A673 (cell line): ENCODE measurements at regions not wholly inside any gene's neighbourhood (a gene's known extent, or its start where the extent isn't known, plus 50 kb on each side); places are given as distances from the start of the nearest gene placed in this dataset.

Experiments used
- BruUV-seq: library from RNA; stranded (reverse); fragments of 400-500 nt; replicated peaks from 2 replicates; lab custom pipeline; 2021; lab: Mats Ljungman, UMichigan
- CTCF ChIA-PET: fragments of 300-600 bp; sonication (Branson Sonifier 250); formaldehyde crosslinking; loops from one replicate; lab custom pipeline; 2022; ENCODE audit warnings: antibody characterized with exemption; lab: Charles Lee
- POLR2A ChIA-PET: fragments of 300-600 bp; sonication (Branson Sonifier 250); formaldehyde crosslinking; loops from one replicate; lab custom pipeline; 2022; ENCODE audit warnings: antibody characterized with exemption; ENCODE audit not compliant: low non-redundant PET; lab: Charles Lee
- DNase-seq: peaks from one replicate; pipeline ENCODE4 v3.0.0-alpha.2; 2015; ENCODE audit warnings: low spot score
- H3K27ac ChIP-seq: fragments of 200-600 bp; sonication (generic); 2 replicates; pipeline ENCODE4 v1.5.1; 2016; ENCODE audit warnings: mixed run types, low read depth, mild to moderate bottlenecking, mixed read lengths, antibody characterized with exemption, low read length; ENCODE audit not compliant: poor library complexity, severe bottlenecking
- H3K27me3 ChIP-seq: fragments of 200-600 bp; sonication (generic); replicated peaks from 2 replicates; pipeline ENCODE4 v1.6.1; 2017; ENCODE audit warnings: mixed run types, low read depth, mild to moderate bottlenecking, mixed read lengths, antibody characterized with exemption, low read length; ENCODE audit not compliant: insufficient read depth, poor library complexity
- H3K36me3 ChIP-seq: fragments of 200-600 bp; sonication (generic); 2 replicates; pipeline ENCODE4 v1.6.1; 2016; ENCODE audit warnings: mixed run types, mild to moderate bottlenecking, mixed read lengths, antibody characterized with exemption, low read length; ENCODE audit not compliant: insufficient read depth, poor library complexity, severe bottlenecking
- H3K4me1 ChIP-seq: fragments of 200-600 bp; sonication (generic); 2 replicates; pipeline ENCODE4 v1.6.1; 2017; ENCODE audit warnings: mixed run types, mild to moderate bottlenecking, mixed read lengths, antibody characterized with exemption, low read length; ENCODE audit not compliant: insufficient read depth, poor library complexity, severe bottlenecking
- H3K4me3 ChIP-seq: fragments of 200-600 bp; sonication (generic); 2 replicates; pipeline ENCODE4 v1.5.1; 2016; ENCODE audit warnings: low read depth, mixed run types, mild to moderate bottlenecking, mixed read lengths, low read length; ENCODE audit not compliant: poor library complexity, severe bottlenecking
- H3K9me3 ChIP-seq: fragments of 200-600 bp; sonication (generic); 2 replicates; pipeline ENCODE4 v1.6.1; 2016; ENCODE audit warnings: mixed run types, low read depth, mild to moderate bottlenecking, mixed read lengths, antibody characterized with exemption, low read length; ENCODE audit not compliant: poor library complexity, severe bottlenecking
- EZH2 ChIP-seq: fragments of 200-600 bp; sonication (generic); IDR thresholded peaks from 2 replicates; pipeline ENCODE4 v1.6.1; 2017; ENCODE audit warnings: borderline replicate concordance, low read depth, mild to moderate bottlenecking, mixed read lengths, antibody characterized with exemption, low read length; ENCODE audit not compliant: poor library complexity, severe bottlenecking
- intact Hi-C: fragments of 100-400 bp; cut with micrococcal nuclease; formaldehyde crosslinking; loops from one replicate; pipeline ENCODE4 v1.10.0; 2022; ENCODE audit not compliant: unreplicated experiment
- TF ChIP-seq, protein P1 (sequence below): fragments of 300-800, 200-600 bp; sonication (generic); conservative IDR thresholded peaks from 2 replicates; pipeline ENCODE4 v1.5.1; 2017; ENCODE audit warnings: low read depth, mild to moderate bottlenecking, antibody characterized with exemption, low read length, moderate library complexity, mixed read lengths

DNA sequence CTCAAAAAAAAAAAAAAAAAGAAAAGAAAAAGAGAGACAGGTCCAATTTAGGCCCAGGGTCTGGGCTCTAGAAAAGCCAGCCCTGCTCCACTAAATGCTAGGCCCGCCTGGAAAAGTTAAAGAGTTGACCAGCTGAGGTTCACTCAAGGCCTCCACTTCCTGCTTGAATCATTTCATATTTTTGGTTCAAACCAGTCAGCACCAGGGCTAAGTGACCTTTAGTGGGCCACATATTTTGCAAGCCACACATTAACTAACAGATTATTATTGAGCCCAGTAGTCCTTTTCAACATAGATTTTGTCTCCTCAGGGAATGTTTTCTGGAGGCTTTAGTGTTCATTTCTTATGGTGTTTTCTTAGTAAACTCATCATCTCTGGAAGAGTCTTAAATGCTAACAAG lies 156.6 kb downstream of the TLR4 start:
- Histone ChIP-seq H3K36me3 (no peaks in the 10 kb centered on the region), H3K4me1 (no peaks in the 10 kb centered on the region), H3K9me3 (no peaks in the 10 kb centered on the region), H3K27me3 (peaks cover 8% of the 10 kb centered on the region), H3K4me3 (no peak overlapping the region), H3K27ac (no peak overlapping the region)
- POLR2A ChIA-PET = no interaction called here
- no peak for TF ChIP-seq EZH2
- TF ChIP-seq, protein P1, sequence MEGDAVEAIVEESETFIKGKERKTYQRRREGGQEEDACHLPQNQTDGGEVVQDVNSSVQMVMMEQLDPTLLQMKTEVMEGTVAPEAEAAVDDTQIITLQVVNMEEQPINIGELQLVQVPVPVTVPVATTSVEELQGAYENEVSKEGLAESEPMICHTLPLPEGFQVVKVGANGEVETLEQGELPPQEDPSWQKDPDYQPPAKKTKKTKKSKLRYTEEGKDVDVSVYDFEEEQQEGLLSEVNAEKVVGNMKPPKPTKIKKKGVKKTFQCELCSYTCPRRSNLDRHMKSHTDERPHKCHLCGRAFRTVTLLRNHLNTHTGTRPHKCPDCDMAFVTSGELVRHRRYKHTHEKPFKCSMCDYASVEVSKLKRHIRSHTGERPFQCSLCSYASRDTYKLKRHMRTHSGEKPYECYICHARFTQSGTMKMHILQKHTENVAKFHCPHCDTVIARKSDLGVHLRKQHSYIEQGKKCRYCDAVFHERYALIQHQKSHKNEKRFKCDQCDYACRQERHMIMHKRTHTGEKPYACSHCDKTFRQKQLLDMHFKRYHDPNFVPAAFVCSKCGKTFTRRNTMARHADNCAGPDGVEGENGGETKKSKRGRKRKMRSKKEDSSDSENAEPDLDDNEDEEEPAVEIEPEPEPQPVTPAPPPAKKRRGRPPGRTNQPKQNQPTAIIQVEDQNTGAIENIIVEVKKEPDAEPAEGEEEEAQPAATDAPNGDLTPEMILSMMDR = no peak
- CTCF ChIA-PET = no interaction called here
- BruUV-seq = no TSS peak
- intact Hi-C loops = no loop called here
- no peak for DNase-seq

DNA sequence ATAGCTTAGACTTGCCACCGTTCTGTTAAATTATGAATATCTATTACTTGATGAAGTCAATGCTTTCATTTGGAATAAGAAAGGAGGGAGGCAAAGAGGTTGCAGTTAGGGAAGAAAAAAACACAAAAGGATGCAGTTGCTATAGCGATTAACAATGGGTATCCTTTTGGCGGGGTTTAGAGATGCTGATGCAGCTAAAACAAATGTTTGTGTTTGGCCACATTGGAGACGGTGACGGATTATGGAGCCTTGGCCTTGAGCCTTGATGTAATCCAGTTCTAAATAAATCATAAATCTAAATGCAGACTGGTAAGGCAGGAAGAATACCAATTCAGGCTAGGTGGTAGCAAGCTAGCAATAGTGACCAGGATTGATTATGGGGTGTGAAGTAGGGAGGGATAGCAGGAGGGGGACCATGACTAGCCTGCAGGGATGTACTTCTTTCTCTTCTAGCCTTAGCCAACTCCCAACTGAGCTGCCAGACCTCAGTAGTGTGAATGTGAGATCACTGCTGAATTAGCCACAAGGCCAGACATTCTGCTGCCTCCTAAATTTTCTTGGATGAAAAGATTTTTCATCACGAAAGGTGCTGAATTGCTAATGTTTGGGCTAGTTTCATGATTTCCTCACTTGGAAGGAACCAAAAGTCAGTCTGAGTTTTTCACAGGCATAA lies 160.3 kb downstream of the TLR4 start:
- no peak for DNase-seq
- POLR2A ChIA-PET = no interaction called here
- no peaks in the 10 kb centered on the region for H3K9me3 ChIP-seq
- H3K27ac ChIP-seq = no peak overlapping the region
- H3K27me3 ChIP-seq = peaks cover 8% of the 10 kb centered on the region
- H3K4me3 ChIP-seq = no peak overlapping the region
- CTCF ChIA-PET = no interaction called here
- intact Hi-C loops = no loop called here
- no peaks in the 10 kb centered on the region for H3K36me3 ChIP-seq
- H3K4me1 ChIP-seq = no peaks in the 10 kb centered on the region
- BruUV-seq = no TSS peak
- TF ChIP-seq, protein P1 = no peak
- no peak for TF ChIP-seq EZH2

DNA sequence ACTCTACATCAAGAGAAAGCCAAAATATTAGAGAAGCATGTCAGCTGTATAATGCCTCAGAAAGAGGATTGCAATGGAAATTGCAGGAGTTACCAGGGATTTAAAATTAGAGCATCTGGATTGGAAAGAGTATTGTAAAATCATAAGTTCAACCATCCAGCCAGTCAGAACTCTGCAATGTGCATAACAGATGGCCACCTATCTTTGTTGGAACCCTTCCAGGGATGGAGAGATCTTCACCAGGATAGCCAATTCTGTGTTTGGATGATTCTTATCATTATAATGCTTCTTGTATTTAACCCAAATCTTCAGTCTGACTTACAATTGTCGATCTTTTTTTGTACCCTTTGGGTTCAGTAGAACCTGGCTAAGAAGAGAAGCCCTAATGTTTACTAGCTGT lies 164.4 kb downstream of the TLR4 start:
- BruUV-seq = no TSS peak
- Histone ChIP-seq H3K27ac (no peak overlapping the region), H3K4me3 (no peak overlapping the region), H3K9me3 (no peaks in the 10 kb centered on the region), H3K27me3 (peaks cover 12% of the 10 kb centered on the region), H3K4me1 (no peaks in the 10 kb centered on the region), H3K36me3 (no peaks in the 10 kb centered on the region)
- TF ChIP-seq, protein P1 = no peak
- no peak for TF ChIP-seq EZH2
- intact Hi-C loops = no loop called here
- ChIA-PET POLR2A (no interaction called here), CTCF (no interaction called here)
- DNase-seq = no peak
